CD4-positive, alpha-beta T cell (primary cell): ENCODE measurements at regions not wholly inside any gene's neighbourhood (a gene's known extent, or its start where the extent isn't known, plus 50 kb on each side); places are given as distances from the start of the nearest gene placed in this dataset.

Source experiments
- ATAC-seq: fragments of 200-7000 bp; cut with Tn5 transposase; one replicate; pipeline ENCODE4 v1.10.0; 2022; ENCODE audit warnings: mild to moderate bottlenecking; ENCODE audit not compliant: poor library complexity
- CTCF ChIA-PET: fragments of 350-600 bp; sonication (Branson Sonifier 250); formaldehyde crosslinking; loops from one replicate; lab custom pipeline; 2021; ENCODE audit warnings: antibody characterized with exemption, inconsistent platforms; lab: Charles Lee
- POLR2A ChIA-PET: fragments of 350-600 bp; sonication (Branson Sonifier 250); formaldehyde crosslinking; loops from one replicate; lab custom pipeline; 2021; ENCODE audit warnings: antibody characterized with exemption, inconsistent platforms; lab: Charles Lee
- DNase-seq, 14 experiments: peaks; one replicate each; pipeline ENCODE4 v3.0.0-alpha.2; 2013 to 2020; ENCODE audit warnings: mixed read lengths in 2 of 14
- H3K27ac ChIP-seq, 2 donors: one replicate each; pipeline versions ENCODE4 v1.5.1 to v1.7.0; 2013; ENCODE audit warnings: low read length in 2 of 2, low read depth in 1 of 2, mild to moderate bottlenecking in 1 of 2
- H3K27me3 ChIP-seq, 2 experiments: 1 replicate in 1 of 2; 2 replicates in 1 of 2; pipeline versions ENCODE4 v1.6.1 to v1.7.0; 2013; ENCODE audit warnings: low read length in 2 of 2, control low read depth in 1 of 2, mild to moderate bottlenecking in 1 of 2, moderate library complexity in 1 of 2; ENCODE audit not compliant: insufficient read depth in 2 of 2, control insufficient read depth in 1 of 2
- H3K36me3 ChIP-seq: one replicate; pipeline ENCODE4 v1.6.1; 2013; ENCODE audit warnings: low read length, control low read depth; ENCODE audit not compliant: insufficient read depth
- H3K4me1 ChIP-seq: one replicate; pipeline ENCODE4 v1.6.1; 2013; ENCODE audit warnings: low read length, control low read depth; ENCODE audit not compliant: insufficient read depth
- H3K4me3 ChIP-seq: one replicate; pipeline ENCODE4 v1.5.1; 2013; ENCODE audit warnings: mild to moderate bottlenecking, low read length, moderate library complexity
- H3K9me3 ChIP-seq, 2 experiments: 1 replicate in 1 of 2; 2 replicates in 1 of 2; pipeline versions ENCODE4 v1.6.1 to v1.7.0; 2013; ENCODE audit warnings: low read length in 2 of 2, mild to moderate bottlenecking in 2 of 2, control low read depth in 1 of 2, moderate library complexity in 1 of 2; ENCODE audit not compliant: control insufficient read depth in 1 of 2, insufficient read depth in 1 of 2
- H3K27ac Mint-ChIP-seq: one replicate; pipeline ENCODE4 v1.8.0; 2020; ENCODE audit warnings: mixed read lengths
- H3K27me3 Mint-ChIP-seq: one replicate; pipeline ENCODE4 v1.8.0; 2021; ENCODE audit warnings: mixed read lengths
- H3K36me3 Mint-ChIP-seq: one replicate; pipeline ENCODE4 v1.8.0; 2021; ENCODE audit warnings: low read depth, mixed read lengths
- H3K4me1 Mint-ChIP-seq: one replicate; pipeline ENCODE4 v1.8.0; 2021; ENCODE audit warnings: low read depth, mixed read lengths
- H3K4me3 Mint-ChIP-seq: one replicate; pipeline ENCODE4 v1.8.0; 2020; ENCODE audit warnings: mild to moderate bottlenecking, mixed read lengths
- H3K9me3 Mint-ChIP-seq: one replicate; pipeline ENCODE4 v1.8.0; 2020; ENCODE audit warnings: mixed read lengths
- intact Hi-C, 2 experiments: fragments of 100-400 bp; cut with DNase I in 1 of 2; cut with micrococcal nuclease in 1 of 2; formaldehyde crosslinking; loops; one replicate each; pipeline versions ENCODE4 v1.15.1 to v1.9.0; 2023 to 2025; cut with DNase I, micrococcal nuclease
- TF ChIP-seq, protein P1 (sequence below): fragments of 200-600 bp; IDR thresholded peaks from one replicate; pipeline ENCODE4 v1.8.0; 2022; ENCODE audit warnings: antibody characterized with exemption, mild to moderate bottlenecking

DNA sequence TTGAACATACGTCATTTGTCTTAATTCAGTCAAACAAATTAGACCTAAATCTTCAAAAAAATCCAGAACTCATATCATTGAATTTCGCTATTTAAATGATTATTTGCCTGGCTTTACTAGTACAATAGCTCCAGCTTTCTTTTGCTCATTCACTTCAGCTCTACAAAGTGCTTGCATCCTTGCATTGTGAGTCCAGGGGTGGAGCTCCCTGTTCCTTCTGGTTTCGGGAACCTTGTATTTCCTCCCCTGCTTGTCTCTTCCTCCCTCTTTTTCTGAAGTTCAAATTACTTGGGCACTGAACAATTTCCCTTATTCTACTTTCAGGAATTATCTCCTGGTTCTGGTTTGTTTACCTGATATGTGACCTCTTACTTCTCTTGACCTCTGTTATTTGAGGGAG lies 58.1 kb upstream of the KITLG start:
- H3K4me1 Mint-ChIP-seq, result no peaks in the 10 kb centered on the region
- H3K36me3 ChIP-seq, result no peaks in the 10 kb centered on the region
- no peak overlapping the region for H3K27ac ChIP-seq
- intact Hi-C loops, result no loop called here
- TF ChIP-seq, protein P1, sequence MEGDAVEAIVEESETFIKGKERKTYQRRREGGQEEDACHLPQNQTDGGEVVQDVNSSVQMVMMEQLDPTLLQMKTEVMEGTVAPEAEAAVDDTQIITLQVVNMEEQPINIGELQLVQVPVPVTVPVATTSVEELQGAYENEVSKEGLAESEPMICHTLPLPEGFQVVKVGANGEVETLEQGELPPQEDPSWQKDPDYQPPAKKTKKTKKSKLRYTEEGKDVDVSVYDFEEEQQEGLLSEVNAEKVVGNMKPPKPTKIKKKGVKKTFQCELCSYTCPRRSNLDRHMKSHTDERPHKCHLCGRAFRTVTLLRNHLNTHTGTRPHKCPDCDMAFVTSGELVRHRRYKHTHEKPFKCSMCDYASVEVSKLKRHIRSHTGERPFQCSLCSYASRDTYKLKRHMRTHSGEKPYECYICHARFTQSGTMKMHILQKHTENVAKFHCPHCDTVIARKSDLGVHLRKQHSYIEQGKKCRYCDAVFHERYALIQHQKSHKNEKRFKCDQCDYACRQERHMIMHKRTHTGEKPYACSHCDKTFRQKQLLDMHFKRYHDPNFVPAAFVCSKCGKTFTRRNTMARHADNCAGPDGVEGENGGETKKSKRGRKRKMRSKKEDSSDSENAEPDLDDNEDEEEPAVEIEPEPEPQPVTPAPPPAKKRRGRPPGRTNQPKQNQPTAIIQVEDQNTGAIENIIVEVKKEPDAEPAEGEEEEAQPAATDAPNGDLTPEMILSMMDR, result no peak
- no peak overlapping the region for H3K27ac Mint-ChIP-seq
- no peaks in the 10 kb centered on the region for H3K9me3 Mint-ChIP-seq
- no peaks in the 10 kb centered on the region for H3K27me3 Mint-ChIP-seq
- H3K4me3 Mint-ChIP-seq, result no peak overlapping the region
- ChIA-PET CTCF (no interaction called here), POLR2A (no interaction called here)
- H3K27me3 ChIP-seq, result no peaks in the 10 kb centered on the region
- H3K4me3 ChIP-seq, result no peak overlapping the region
- H3K9me3 ChIP-seq, result no peaks in the 10 kb centered on the region
- DNase-seq (no peak), ATAC-seq (no peak)
- no peaks in the 10 kb centered on the region for H3K4me1 ChIP-seq
- no peaks in the 10 kb centered on the region for H3K36me3 Mint-ChIP-seq

DNA sequence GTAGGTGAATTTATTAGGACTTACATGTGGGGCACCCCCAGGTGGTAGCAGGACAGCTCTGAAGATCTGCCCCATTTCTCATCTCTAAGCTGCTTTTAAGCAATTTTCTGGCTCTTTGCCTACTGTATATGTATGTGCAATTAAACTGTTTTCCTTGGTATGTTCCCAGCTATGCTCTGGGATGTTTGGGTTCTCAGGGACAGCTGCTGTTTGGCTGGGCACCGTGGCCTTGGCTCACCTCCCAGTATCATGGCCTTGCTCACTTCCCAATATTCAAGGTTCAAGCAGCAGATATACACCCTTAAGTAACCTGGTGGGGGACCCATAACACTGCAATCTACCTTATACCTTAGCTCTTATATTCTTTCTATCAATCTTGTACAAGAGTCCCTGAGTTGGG lies 53.7 kb upstream of the KITLG start:
- no peaks in the 10 kb centered on the region for H3K36me3 ChIP-seq
- DNase-seq (no peak), ATAC-seq (no peak)
- CTCF ChIA-PET, result no interaction called here
- Mint-ChIP-seq H3K27ac (no peak overlapping the region), H3K27me3 (no peaks in the 10 kb centered on the region), H3K4me3 (no peak overlapping the region), H3K36me3 (no peaks in the 10 kb centered on the region), H3K9me3 (no peaks in the 10 kb centered on the region), H3K4me1 (no peaks in the 10 kb centered on the region)
- intact Hi-C loops, result no loop called here
- H3K4me1 ChIP-seq, result no peaks in the 10 kb centered on the region
- no peaks in the 10 kb centered on the region for H3K27me3 ChIP-seq
- no peaks in the 10 kb centered on the region for H3K9me3 ChIP-seq
- H3K4me3 ChIP-seq, result no peak overlapping the region
- TF ChIP-seq, protein P1, result no peak
- POLR2A ChIA-PET, result no interaction called here
- no peak overlapping the region for H3K27ac ChIP-seq

DNA sequence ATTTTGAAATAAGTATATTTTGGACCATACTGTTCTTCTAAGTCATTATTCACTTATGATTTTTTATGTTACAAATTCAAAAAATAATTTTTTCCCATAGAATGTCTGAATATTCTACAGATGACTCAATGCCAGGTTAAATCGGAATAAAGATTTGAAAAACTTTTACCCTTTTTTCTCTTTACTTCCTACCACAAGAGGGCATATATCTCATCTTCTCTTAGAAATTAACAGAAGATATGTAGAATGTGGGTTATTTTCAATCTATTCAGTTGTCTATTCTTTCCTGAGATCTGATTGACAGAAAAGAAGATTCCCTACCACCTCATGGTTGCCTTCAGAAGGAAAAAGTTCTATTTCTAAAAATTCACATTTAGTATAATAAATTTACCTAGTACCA lies 53.0 kb upstream of the KITLG start:
- no peaks in the 10 kb centered on the region for H3K9me3 ChIP-seq
- no peaks in the 10 kb centered on the region for H3K27me3 Mint-ChIP-seq
- TF ChIP-seq, protein P1, result no peak
- H3K27ac ChIP-seq, result no peak overlapping the region
- H3K4me3 Mint-ChIP-seq, result no peak overlapping the region
- no peak for DNase-seq
- no peaks in the 10 kb centered on the region for H3K27me3 ChIP-seq
- no peak overlapping the region for H3K27ac Mint-ChIP-seq
- POLR2A ChIA-PET, result no interaction called here
- H3K4me3 ChIP-seq, result no peak overlapping the region
- CTCF ChIA-PET, result no interaction called here
- H3K4me1 ChIP-seq, result no peaks in the 10 kb centered on the region
- intact Hi-C loops, result no loop called here
- H3K4me1 Mint-ChIP-seq, result no peaks in the 10 kb centered on the region
- no peaks in the 10 kb centered on the region for H3K36me3 ChIP-seq
- no peak for ATAC-seq
- H3K36me3 Mint-ChIP-seq, result no peaks in the 10 kb centered on the region
- no peaks in the 10 kb centered on the region for H3K9me3 Mint-ChIP-seq
